CD4-positive, CD25-positive, alpha-beta regulatory T cell (primary cell): ENCODE measurements at regions not wholly inside any gene's neighbourhood (a gene's known extent, or its start where the extent isn't known, plus 50 kb on each side); places are given as distances from the start of the nearest gene placed in this dataset.
"Not testable (repeated sequence)": the region's sequence is repeated elsewhere in the genome, so short reads cannot be mapped to it uniquely, and the experiment has no call there.

Source experiments
- ATAC-seq, 2 donors: fragments of 150-1000 bp; cut with Tn5 transposase; one replicate each; pipeline ENCODE4 v1.10.0; 2021; ENCODE audit warnings: low read depth in 2 of 2, moderate number of reproducible peaks in 2 of 2, moderate library complexity in 1 of 2
- DNase-seq, 3 donors: peaks; one replicate each; pipeline versions ENCODE4 v3.0.0 to v3.0.0-alpha.2; 2012 to 2022; ENCODE audit warnings: mixed read lengths in 1 of 3
- H3K27ac ChIP-seq: one replicate; pipeline ENCODE4 v1.7.0; 2013; ENCODE audit warnings: mild to moderate bottlenecking, low read length; ENCODE audit not compliant: insufficient read depth, poor library complexity, severe bottlenecking
- H3K27me3 ChIP-seq: one replicate; pipeline ENCODE4 v1.7.0; 2013; ENCODE audit warnings: low read length; ENCODE audit not compliant: control insufficient read depth, insufficient read depth
- H3K36me3 ChIP-seq: one replicate; pipeline ENCODE4 v1.7.0; 2013; ENCODE audit warnings: mild to moderate bottlenecking, low read length, moderate library complexity; ENCODE audit not compliant: control insufficient read depth, insufficient read depth
- H3K4me1 ChIP-seq: 2 replicates; pipeline ENCODE4 v1.7.0; 2013; ENCODE audit warnings: mild to moderate bottlenecking, low read length; ENCODE audit not compliant: insufficient read depth, control insufficient read depth, poor library complexity, severe bottlenecking
- H3K4me3 ChIP-seq: one replicate; pipeline ENCODE4 v1.7.0; 2013; ENCODE audit warnings: low read depth, mild to moderate bottlenecking, low read length, moderate library complexity
- H3K9me3 ChIP-seq, 2 experiments: 1 replicate in 1 of 2; 2 replicates in 1 of 2; pipeline ENCODE4 v1.7.0; 2013; ENCODE audit warnings: low read length in 2 of 2, mild to moderate bottlenecking in 1 of 2, moderate library complexity in 1 of 2; ENCODE audit not compliant: control insufficient read depth in 2 of 2
- H3K27ac Mint-ChIP-seq, 3 donors: one replicate each; pipeline ENCODE4 v1.8.0; 2020 to 2022; ENCODE audit warnings: mild to moderate bottlenecking in 3 of 3, mixed read lengths in 3 of 3, moderate library complexity in 2 of 3
- H3K27me3 Mint-ChIP-seq: one replicate; pipeline ENCODE4 v1.8.0; 2022; ENCODE audit warnings: mild to moderate bottlenecking, mixed read lengths
- H3K36me3 Mint-ChIP-seq: one replicate; pipeline ENCODE4 v1.8.0; 2020; ENCODE audit warnings: mixed read lengths
- H3K4me1 Mint-ChIP-seq, 4 donors: one replicate each; pipeline ENCODE4 v1.8.0; 2020 to 2022; ENCODE audit warnings: mixed read lengths in 4 of 4, mild to moderate bottlenecking in 1 of 4
- H3K4me3 Mint-ChIP-seq, 4 donors: one replicate each; pipeline ENCODE4 v1.8.0; 2020 to 2022; ENCODE audit warnings: mild to moderate bottlenecking in 4 of 4, mixed read lengths in 4 of 4, moderate library complexity in 3 of 4
- H3K9me3 Mint-ChIP-seq, 7 donors: one replicate each; pipeline ENCODE4 v1.8.0; 2020 to 2022; ENCODE audit warnings: mixed read lengths in 7 of 7, mild to moderate bottlenecking in 3 of 7, moderate library complexity in 2 of 7

GRCh38 chr18:39227769-39228168 is 1662.2 kb upstream of the CELF4 start:
- not testable (repeated sequence) for H3K27ac ChIP-seq, H3K9me3 ChIP-seq, H3K36me3 Mint-ChIP-seq, H3K4me1 ChIP-seq, H3K27ac Mint-ChIP-seq, H3K4me3 ChIP-seq, H3K27me3 Mint-ChIP-seq, H3K4me3 Mint-ChIP-seq, ATAC-seq, H3K4me1 Mint-ChIP-seq, H3K36me3 ChIP-seq, DNase-seq, H3K27me3 ChIP-seq
- H3K9me3 Mint-ChIP-seq: peaks cover 0 to 22% (median 7%) of the 10 kb centered on the region in 7 donors

GRCh38 chr18:39225373-39225772 is 1659.8 kb upstream of the CELF4 start:
- Histone ChIP-seq H3K36me3 (no peaks in the 10 kb centered on the region), H3K9me3 (no peaks in the 10 kb centered on the region), H3K27me3 (no peaks in the 10 kb centered on the region), H3K4me3 (no peak overlapping the region), H3K4me1 (no peaks in the 10 kb centered on the region), H3K27ac (no peak overlapping the region)
- ATAC-seq: no peak
- Mint-ChIP-seq H3K9me3 (peaks cover 0 to 22% (median 8%) of the 10 kb centered on the region in 7 donors), H3K36me3 (no peaks in the 10 kb centered on the region), H3K4me3 (no peak overlapping the region), H3K27ac (no peak overlapping the region), H3K27me3 (no peaks in the 10 kb centered on the region), H3K4me1 (no peaks in the 10 kb centered on the region)
- DNase-seq: no peak

GRCh38 chr18:39223283-39223682 is 1657.7 kb upstream of the CELF4 start:
- no peak for ATAC-seq
- Mint-ChIP-seq H3K36me3 (no peaks in the 10 kb centered on the region), H3K4me3 (no peak overlapping the region)

GRCh38 chr18:39215920-39216319 is 1650.3 kb upstream of the CELF4 start:
- no peak overlapping the region for H3K4me3 Mint-ChIP-seq
- H3K36me3 ChIP-seq: no peaks in the 10 kb centered on the region
- H3K36me3 Mint-ChIP-seq: no peaks in the 10 kb centered on the region
- no peak overlapping the region for H3K27ac Mint-ChIP-seq
- peaks cover 0 to 42% (median 7%) of the 10 kb centered on the region in 7 donors for H3K9me3 Mint-ChIP-seq
- H3K27ac ChIP-seq: no peak overlapping the region
- no peak for DNase-seq
- no peaks in the 10 kb centered on the region for H3K4me1 Mint-ChIP-seq
- H3K9me3 ChIP-seq: no peaks in the 10 kb centered on the region
- no peaks in the 10 kb centered on the region for H3K4me1 ChIP-seq
- no peak for ATAC-seq
- H3K27me3 Mint-ChIP-seq: no peaks in the 10 kb centered on the region
- H3K4me3 ChIP-seq: no peak overlapping the region
- no peaks in the 10 kb centered on the region for H3K27me3 ChIP-seq

More at GRCh38 chr18:39223283-39223682, 1657.7 kb upstream of the CELF4 start:
- H3K27me3 ChIP-seq: no peaks in the 10 kb centered on the region
- no peaks in the 10 kb centered on the region for H3K9me3 ChIP-seq
- H3K36me3 ChIP-seq: no peaks in the 10 kb centered on the region
- no peak overlapping the region for H3K4me3 ChIP-seq
- no peak overlapping the region for H3K27ac ChIP-seq
- no peak for DNase-seq
- no peaks in the 10 kb centered on the region for H3K4me1 Mint-ChIP-seq
- H3K4me1 ChIP-seq: no peaks in the 10 kb centered on the region
- no peak overlapping the region for H3K27ac Mint-ChIP-seq
- H3K27me3 Mint-ChIP-seq: no peaks in the 10 kb centered on the region
- peaks cover 0 to 24% (median 8%) of the 10 kb centered on the region in 7 donors for H3K9me3 Mint-ChIP-seq

GRCh38 chr18:39211461-39211860 is 1645.9 kb upstream of the CELF4 start:
- Histone ChIP-seq H3K36me3 (no peaks in the 10 kb centered on the region), H3K9me3 (no peaks in the 10 kb centered on the region), H3K4me3 (no peak overlapping the region), H3K27ac (no peak overlapping the region), H3K27me3 (no peaks in the 10 kb centered on the region), H3K4me1 (no peaks in the 10 kb centered on the region)
- Mint-ChIP-seq H3K4me1 (no peaks in the 10 kb centered on the region), H3K27ac (no peak overlapping the region), H3K36me3 (peaks cover 3% of the 10 kb centered on the region), H3K9me3 (peaks cover 0 to 53% (median 9%) of the 10 kb centered on the region in 7 donors), H3K4me3 (no peak overlapping the region), H3K27me3 (no peaks in the 10 kb centered on the region)
- no peak for ATAC-seq
- DNase-seq: no peak

- no peaks in the 10 kb centered on the region for H3K27me3 ChIP-seq
- Mint-ChIP-seq H3K4me1 (no peaks in the 10 kb centered on the region), H3K27me3 (no peaks in the 10 kb centered on the region), H3K36me3 (peaks cover 3% of the 10 kb centered on the region), H3K4me3 (no peak overlapping the region), H3K9me3 (peaks cover 0 to 54% (median 5%) of the 10 kb centered on the region in 7 donors), H3K27ac (no peak overlapping the region)
- no peak overlapping the region for H3K4me3 ChIP-seq
- no peaks in the 10 kb centered on the region for H3K9me3 ChIP-seq
- ATAC-seq (no peak), DNase-seq (no peak)
- no peaks in the 10 kb centered on the region for H3K4me1 ChIP-seq
- H3K27ac ChIP-seq: no peak overlapping the region
- no peaks in the 10 kb centered on the region for H3K36me3 ChIP-seq
These were observed 1643.6 kb upstream of the CELF4 start for GRCh38 chr18:39209173-39209572.

GRCh38 chr18:39208729-39209128 is 1643.1 kb upstream of the CELF4 start:
- ATAC-seq: no peak
- no peak overlapping the region for H3K27ac Mint-ChIP-seq
- Histone ChIP-seq H3K36me3 (no peaks in the 10 kb centered on the region), H3K27me3 (no peaks in the 10 kb centered on the region), H3K4me3 (no peak overlapping the region), H3K9me3 (no peaks in the 10 kb centered on the region), H3K27ac (no peak overlapping the region), H3K4me1 (no peaks in the 10 kb centered on the region)
- peaks cover 3% of the 10 kb centered on the region for H3K36me3 Mint-ChIP-seq
- no peaks in the 10 kb centered on the region for H3K27me3 Mint-ChIP-seq
- H3K4me3 Mint-ChIP-seq: no peak overlapping the region
- H3K9me3 Mint-ChIP-seq: peaks cover 0 to 50% (median 3%) of the 10 kb centered on the region in 7 donors
- no peak for DNase-seq
- no peaks in the 10 kb centered on the region for H3K4me1 Mint-ChIP-seq

GRCh38 chr18:39208190-39208589 is 1642.6 kb upstream of the CELF4 start:
- no peak for ATAC-seq
- H3K27ac Mint-ChIP-seq: no peak overlapping the region
- H3K9me3 Mint-ChIP-seq: peaks cover 0 to 47% (median 4%) of the 10 kb centered on the region in 7 donors
- H3K36me3 ChIP-seq: no peaks in the 10 kb centered on the region
- H3K27me3 ChIP-seq: no peaks in the 10 kb centered on the region
- peaks cover 3% of the 10 kb centered on the region for H3K36me3 Mint-ChIP-seq
- no peak overlapping the region for H3K27ac ChIP-seq
- no peak for DNase-seq
- H3K4me1 Mint-ChIP-seq: no peaks in the 10 kb centered on the region
- H3K4me3 Mint-ChIP-seq: no peak overlapping the region
- H3K4me3 ChIP-seq: no peak overlapping the region
- no peaks in the 10 kb centered on the region for H3K4me1 ChIP-seq
- H3K27me3 Mint-ChIP-seq: no peaks in the 10 kb centered on the region
- H3K9me3 ChIP-seq: no peaks in the 10 kb centered on the region
